ENCODE measurements at regions not wholly inside any gene's neighbourhood (a gene's known extent, or its start where the extent isn't known, plus 50 kb on each side); places are given as distances from the start of the nearest gene placed in this dataset.

- TF ChIP-seq CTCF (IDR thresholded peaks at IDR 0.05 in 8 of 11, conservative IDR thresholded peaks at IDR 0.05 in 3 of 11) (no peak), POLR2A (IDR thresholded peaks at IDR 0.05) (no peak), POLR2AphosphoS5 (IDR thresholded peaks at IDR 0.05) (no peak)
Observed at GRCh38 chr1:227450489-227450888, 112.9 kb upstream of the ZNF678 start.
